HG02763 (cell line): ENCODE measurements at regions not wholly inside any gene's neighbourhood (a gene's known extent, or its start where the extent isn't known, plus 50 kb on each side); places are given as distances from the start of the nearest gene placed in this dataset.
A peak's percentile ranks its signal among the peaks of the same experiment; 100 is the strongest.

Source experiments
- ATAC-seq: cut with Tn5 transposase; IDR thresholded peaks from one replicate; pipeline ENCODE4 v1.9.1; 2021; ENCODE audit warnings: mild to moderate bottlenecking, moderate library complexity; ENCODE audit not compliant: unreplicated experiment

DNA sequence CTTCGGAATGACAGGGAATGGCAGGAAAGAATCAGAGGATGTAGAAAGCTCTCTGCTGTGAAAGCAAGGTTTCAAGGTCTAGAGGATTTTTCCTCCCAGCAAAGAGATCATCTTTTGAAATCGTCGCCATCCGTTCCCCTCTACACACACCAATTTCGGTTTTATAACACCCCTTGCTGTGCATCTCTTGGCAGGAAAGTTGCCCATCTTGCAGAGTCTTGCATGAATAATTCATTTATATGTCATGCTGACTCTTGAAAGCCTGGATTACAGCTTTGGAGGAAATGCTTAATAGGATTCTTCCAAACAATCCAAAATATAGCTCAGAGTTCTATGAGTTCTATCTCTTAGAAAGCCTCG is 262.7 kb downstream of the CHL1 start:
- ATAC-seq, result no peak

DNA sequence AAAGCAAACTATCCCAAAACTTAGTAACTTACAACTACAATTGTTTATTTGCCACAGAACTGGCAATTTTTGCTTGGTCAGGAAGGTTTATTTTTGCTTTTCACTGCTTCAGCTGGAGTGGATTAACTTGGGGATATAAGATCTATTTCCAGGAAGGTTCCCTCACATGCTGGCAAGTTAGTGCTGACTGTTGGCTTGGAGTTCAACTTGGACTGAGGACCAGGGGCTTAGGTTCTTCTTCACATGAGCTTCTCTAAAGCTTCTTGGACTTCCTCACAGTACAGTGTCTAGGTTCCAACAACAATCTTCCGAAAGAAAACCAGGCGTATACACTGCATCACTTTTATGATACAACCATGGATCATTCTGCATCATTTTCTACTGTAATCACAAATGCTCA is 264.4 kb downstream of the CHL1 start:
- ATAC-seq, result no peak

DNA sequence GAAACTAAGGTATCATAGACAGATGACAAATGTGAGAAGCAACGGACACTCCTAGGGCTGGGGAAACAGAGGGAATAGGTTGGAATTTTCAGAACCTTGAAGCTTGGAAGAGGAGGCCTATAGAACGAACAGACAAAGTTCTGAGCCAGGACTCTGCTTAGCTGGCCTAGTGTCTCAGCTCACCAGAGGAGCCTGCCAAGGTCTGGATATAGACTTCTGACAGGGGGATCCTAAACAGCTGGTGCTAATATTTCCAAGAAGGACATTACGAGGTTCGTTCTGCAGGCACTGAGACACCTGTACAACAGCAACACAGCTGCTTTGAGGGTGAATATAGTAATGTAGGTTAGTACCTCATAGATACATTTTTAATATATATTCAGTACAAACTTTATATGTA is 266.3 kb downstream of the CHL1 start:
- ATAC-seq, result no peak

DNA sequence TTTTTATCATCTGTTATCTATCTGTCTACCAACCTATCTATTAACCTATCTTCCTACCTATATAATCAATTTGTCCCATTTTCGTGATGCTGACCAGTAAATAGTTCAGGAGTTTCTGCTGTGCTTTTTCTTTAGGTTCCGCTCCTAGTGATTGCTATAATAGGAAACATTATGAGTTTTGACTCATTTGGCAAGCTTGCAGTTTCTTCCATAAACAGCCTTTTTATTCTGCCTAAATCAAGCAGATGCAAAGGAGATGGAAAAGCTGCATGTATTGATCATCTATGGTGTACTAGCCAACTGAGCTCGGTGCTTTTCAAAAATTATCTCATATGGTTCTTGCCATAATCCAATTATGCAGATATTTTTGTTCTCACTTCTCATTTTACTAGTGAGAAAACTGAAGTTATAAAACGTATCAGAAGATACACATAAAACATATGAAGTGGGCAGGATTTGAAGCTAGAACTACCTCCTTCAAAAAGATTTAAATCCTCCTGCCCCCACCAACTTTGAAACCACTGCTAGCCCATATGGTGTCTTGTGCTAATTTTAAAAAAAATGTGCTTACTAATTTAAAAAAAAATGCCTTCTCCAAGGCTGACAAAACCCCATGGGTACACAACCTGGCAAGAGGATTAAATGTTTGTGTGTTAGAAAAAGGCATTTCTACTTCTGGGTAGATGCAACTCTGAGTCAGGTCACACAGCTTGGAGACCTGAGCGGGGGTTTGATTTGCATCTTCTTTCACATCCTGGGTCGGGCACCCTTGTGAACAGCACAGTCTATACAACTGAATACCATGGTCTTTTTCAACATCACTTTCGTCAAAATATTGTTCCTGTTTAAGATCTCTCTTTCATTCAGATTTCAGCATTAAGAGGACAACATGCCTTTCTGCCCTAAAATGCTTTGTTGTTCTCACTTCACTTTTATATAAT is 267.0 kb downstream of the CHL1 start:
- peak; percentile 99 for ATAC-seq

DNA sequence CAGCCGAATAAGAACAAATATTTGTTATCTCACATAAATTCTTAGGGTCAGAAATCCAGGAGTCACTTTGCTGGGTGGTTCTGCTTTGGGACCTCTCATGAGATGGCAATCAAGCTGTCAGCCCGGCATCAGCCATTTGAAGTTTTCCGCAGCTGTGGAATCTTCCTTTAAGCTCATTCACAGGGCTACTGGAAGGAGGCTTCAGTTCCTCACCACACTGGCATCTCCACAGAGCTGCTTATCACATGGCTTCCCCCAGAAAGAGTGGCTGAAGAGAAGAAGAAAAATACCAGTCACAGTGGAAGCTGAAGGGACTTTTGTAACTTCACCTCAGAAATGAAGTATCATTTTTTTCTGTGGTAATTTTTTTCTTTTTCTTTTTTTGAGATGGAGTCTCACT is 267.7 kb downstream of the CHL1 start:
- ATAC-seq, result peak; percentile 28

DNA sequence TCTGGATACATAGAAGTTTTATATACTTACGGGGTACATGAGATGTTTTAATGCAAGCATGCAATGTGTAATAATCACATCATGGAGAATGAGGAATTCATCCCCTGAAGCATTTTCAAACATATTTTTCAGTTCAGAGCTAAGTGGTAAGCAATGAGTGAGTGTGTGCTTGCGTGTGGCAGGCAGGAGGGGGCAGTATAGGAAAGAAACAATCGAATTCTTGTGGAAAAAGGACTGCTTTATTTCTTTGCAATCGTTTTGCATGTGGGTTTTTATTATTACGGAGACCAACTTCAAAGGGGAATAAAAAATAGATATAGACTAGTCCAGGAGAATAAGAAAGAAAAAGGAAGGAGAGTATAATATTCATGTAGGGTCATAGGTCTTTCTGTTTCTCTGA is 271.6 kb downstream of the CHL1 start:
- ATAC-seq, result no peak

DNA sequence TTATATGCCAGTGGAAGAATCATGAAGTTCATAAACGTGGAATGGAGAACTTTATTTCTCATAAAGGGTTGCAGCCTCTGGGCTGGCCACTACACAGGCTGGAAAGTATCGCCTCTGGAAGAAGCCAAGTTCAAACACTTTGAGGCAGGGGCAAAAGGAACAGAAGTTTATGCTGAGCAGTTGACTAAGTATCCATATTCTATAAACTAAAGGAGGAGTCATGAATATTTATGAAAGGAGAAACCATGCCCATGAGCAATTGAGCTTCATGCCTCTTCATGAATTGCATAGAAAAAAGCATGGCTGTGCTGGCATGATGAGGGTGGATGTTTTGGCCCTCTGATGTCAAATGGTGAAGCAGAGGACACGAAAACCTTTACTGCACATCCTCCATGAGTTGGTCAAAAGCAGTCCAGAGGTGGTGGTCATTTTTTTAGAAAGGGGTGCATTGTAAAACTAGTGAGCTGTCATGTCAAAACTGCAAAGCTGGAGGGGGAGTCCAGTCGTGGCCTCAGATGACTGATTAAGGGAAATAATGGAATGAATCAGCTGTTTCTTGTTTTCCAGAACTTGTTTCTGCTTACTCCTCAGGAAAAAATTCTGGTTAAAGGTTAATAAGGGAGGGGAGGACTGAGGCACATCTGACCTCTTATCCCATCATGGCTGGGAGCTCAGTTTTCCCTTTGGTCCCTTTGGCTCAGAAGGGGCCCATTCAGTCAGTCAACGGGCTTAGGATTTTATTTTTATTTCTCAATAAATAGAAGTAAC is 276.7 kb downstream of the CHL1 start:
- no peak for ATAC-seq

DNA sequence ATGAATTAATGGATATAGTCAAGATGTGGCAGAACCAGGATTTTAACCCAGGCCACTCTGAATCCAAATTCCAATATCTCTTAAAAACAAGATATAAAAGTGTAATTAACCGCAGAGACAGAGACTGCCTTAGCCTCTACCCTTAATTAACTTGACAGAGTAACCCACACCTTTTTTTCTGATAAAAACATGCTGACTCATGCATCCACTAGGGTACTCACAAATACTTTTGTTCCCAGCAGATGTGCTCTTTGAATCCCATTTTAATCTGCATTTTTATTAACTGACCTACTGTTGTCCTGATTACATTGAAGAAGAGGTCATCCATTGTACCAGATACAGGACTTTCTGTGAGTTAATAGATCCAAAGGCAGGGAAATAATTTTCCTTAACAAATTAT is 278.3 kb downstream of the CHL1 start:
- no peak for ATAC-seq

DNA sequence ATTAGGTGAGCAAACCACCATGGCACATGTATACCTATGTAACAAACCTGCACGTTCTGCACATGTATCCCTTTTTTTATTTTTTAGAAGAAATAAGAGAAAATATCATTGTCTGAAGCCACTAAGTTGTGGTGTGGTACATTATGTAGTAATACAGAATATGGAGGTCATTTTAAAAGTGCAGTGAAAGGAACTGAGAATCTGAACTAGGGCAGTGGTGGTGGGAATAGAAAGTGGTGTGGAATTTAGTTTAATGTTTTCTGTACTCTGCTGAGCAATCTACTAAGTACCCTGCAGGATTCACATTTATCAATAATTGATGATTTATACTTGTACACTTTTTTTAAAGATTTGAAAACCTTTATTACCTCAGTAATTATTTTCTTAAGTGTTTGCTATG is 283.5 kb downstream of the CHL1 start:
- no peak for ATAC-seq

DNA sequence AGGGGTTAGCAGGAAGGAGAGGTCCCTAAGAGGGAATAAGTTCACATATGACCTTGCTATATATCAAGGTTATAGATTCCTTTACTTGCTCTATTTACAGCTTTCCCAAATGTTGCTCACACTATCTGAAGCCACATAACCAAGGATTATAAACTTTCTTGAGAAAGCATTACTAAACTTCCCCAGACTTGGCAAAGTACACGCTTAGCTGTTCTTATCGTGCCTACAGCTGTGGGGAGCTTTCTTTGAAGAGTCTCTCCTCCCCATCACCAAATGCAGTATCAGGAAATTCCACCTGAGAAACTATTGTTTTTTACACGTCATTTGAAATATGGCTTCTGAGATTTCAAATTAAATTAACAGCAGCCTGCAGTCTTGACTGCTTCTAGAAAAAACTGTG is 284.5 kb downstream of the CHL1 start:
- ATAC-seq, result no peak

DNA sequence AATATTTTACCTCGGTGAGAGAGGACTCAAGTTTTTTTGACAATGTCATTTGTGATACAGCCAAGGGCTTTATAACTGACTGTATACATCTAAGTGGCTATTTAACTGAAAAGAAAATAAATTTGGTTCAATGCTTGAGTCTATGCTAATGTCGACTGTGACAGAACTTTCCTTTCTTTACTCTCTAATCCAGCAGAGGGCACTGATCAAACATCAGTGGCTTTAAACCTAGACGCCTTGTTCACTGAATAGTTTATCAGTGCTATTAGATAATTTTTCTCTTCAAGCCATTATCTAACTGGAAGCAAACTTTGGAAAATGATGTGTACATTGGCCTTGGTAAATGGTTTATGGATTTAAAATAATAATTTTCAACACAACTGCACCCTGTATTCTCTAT is 285.1 kb downstream of the CHL1 start:
- no peak for ATAC-seq

DNA sequence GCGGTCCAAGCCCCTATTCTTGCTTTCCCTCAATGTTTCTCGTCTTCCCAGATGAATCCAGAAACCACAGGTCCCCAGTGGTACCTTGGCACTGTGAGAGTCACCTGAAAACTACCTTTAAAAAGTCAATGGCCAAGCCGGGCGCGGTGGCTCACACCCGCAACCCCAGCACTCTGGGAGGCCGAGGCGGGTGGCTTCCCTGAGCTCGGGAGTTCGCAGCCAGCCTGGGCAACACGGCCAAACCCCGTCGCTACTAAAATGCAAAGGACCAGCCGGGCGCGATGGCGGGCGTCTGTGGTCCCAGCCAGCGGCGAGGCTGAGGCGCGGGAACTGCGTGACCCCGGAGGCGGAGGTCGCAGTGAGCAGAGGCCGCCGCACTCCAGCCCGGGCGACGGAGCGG is 285.9 kb downstream of the CHL1 start:
- ATAC-seq, result no peak

DNA sequence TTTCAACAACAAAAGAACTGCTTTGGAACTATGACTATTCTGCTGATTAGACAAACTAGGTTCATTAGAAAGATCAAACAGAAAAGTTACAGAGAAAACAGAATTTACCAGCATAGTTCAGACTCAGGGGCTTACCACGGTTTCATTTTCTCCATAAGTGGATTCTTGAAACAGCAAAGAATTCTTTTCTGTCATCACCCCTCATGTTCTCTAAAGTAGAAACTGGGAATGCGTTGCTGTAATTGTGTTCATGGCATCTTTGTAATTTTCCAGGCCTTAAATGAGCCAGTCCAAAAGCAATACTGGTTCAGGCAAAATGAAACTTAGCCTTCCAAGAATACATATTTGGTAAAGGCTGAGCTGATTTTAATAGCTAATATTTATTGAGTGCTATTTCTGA is 287.8 kb downstream of the CHL1 start:
- ATAC-seq, result no peak

DNA sequence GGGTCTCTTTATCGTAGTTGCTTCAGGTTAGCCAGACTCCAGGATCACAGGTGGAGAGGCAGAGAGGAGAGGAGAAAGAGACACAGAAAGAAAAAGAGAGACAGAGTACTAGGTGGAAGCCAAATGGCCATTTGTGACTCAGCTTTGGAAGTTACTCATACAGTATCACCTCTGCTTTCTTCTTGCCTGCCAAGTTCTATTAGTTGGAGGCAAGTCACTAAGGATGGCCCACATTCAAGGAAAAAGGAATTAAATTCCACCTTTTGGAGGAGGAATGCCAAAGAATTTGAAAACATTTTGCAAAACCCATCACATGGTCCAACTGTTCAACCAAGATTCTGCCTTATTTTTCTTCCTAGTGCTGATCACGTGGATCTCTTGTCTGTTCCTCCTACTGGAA is 291.1 kb downstream of the CHL1 start:
- ATAC-seq, result no peak

DNA sequence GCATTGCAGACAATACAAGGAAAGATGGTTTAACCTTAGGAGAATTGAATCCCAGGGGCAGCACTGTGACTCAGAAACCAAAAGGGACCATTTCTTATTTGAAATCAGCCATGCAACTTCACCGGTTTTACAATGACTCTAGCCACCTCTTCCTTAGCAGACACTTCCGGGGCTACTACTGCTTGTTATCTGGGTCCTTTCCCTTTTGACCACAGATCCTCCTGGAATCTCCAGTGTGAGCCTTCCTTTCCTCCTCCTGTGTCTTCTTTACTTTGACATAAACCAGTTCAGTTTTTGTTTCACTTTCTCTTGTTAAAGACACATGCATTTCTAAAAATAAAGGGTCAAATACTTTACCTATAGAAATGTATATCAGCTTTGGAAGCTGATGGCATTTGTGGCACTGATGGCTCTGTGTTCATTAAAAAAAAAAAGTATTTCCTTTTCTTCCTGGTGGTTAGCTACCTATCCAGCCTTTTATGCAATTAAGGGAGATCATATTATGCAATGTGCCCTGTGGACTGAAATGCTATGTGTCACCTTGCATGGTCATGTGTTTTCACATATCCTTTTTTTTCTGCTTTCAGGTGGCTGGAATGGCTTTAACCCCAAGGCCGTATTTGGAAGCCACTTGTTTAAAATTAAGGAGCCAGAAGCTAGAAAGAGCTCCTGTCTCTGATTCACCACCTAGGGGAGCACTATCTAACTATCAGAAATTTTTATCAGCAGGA is 296.2 kb downstream of the CHL1 start:
- ATAC-seq, result no peak

DNA sequence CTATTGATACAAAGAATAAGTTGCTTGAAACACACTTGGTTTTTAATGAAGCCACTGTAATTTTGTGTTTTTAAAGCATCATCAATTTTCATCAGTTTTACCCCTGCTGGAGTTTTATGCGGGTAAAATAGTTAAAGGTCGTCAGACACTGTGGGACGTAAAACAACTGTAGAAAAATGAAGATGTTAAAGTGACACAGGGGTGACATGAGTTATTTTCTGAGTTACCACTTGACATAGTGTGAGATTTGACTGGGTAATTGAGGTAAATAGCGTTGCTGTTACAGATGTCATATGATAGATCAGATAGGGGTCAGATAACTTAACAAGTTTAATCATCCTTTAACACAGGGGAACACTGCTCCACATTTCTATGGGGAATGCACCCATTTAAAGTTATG is 297.6 kb downstream of the CHL1 start:
- ATAC-seq, result no peak

DNA sequence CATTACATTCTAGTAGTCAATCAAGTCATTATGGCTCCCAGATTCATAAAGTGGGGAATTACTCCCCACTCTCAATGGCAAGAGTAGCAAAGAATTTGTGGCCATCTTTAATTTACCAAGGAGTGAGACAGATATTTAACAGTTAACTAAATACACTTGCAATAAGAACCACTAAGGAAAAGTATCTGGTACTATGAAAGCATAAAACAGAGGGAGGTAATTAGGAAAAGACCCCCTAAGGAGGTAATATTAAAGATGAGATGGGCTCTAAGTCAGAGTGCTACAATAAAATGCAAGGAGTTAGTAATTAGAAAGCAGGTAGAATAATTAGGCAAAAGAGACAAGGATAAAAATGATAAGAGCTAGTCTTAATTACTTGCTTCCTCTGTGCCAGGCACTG is 301.9 kb downstream of the CHL1 start:
- ATAC-seq, result no peak

DNA sequence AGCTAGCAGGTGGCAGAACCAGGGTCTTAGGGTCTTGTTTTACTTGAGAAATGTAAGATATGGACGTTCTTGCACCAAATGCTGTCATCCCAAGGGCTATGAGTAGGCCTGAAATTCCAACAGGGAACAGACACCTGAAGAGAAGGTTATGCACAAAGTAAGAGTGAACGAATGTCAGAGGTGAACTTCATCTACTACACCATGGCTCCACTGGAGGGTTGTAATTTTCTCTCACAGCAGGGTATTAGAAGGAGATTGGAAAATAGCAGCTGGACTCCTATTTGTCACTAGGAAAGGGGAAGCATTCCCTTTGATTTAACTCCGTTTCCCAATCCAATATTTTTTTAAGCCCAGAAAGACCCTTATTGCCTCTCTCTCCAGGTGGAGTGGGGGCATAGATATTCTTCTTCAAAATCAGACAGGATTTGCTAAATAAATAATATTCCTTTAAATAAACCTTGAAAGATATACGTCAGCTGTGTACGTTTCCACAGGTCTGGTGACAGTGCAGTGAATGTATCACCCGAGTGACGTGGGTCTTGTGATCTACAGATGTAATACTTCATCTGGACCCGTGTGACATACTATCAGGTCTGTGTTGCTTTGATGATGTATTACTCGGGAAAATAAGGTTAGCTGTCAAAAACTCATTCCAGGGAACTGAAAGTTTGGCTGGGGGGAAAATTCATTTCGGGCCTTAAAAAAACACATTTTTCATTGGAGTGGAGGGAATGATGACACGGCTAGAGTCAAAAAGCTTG is 302.6 kb downstream of the CHL1 start:
- no peak for ATAC-seq

DNA sequence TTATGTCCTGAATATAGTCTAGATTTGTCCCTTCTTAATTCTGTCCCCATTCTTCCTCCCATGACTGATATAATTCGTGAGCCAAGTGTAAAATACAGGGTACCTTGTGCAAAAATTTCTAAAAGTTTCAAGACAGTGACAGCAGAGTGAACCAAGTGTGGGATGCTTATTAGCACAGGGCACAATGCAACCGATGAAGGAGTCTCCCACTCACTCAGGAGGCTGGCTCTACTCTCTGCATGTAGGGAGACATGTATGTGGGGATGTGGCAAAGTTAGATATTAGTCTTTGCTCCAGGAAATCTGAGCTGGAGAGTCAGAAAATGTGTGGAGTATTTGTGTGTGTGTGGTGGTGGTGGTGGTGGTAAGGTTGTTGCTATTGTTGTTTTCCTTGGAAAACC is 305.9 kb downstream of the CHL1 start:
- ATAC-seq, result no peak

DNA sequence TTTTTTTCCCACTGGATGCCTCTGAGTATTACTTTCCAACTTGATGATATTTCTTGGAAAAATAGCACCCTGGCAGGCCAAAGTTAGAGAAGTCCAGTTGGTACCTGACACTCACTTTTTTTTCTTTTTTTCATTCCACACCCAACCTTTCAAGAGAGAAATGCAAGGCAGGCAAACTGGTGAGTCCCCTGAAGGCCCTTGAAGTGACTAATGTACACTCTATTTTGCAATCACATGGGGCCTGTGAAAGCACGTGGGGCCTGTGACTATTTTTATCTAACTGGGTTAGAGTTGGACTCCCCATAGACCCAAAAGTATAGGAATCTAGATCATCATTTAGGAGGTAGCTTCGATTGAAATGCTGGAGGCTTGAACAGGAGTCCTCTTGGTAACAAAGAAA is 316.7 kb downstream of the CHL1 start:
- no peak for ATAC-seq

DNA sequence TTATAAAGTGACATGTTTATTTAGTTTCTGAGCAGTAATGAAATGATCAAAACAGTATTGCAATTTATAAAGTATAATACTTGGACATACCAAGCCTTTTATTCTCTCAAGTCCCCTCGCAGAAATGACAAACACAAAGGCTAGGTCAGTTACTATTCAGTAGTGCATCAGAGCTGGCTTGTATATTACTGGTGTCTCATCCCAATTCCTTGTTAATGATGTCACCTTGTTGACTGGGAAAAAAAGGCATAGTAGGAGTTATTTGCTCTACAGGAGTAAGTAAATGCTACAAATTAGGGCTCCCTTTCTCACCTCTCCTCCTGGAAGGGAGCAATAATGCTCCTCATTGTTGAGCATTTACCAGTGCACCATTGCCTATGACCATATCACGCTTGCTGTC is 317.6 kb downstream of the CHL1 start:
- no peak for ATAC-seq
